CD4-positive, alpha-beta T cell treated with Interleukin-21 for 1 hour (primary cell): ENCODE measurements at regions not wholly inside any gene's neighbourhood (a gene's known extent, or its start where the extent isn't known, plus 50 kb on each side); places are given as distances from the start of the nearest gene placed in this dataset.

Source experiments
- DNase-seq: peaks from one replicate; pipeline ENCODE4 v3.0.0-alpha.2; 2020

DNA sequence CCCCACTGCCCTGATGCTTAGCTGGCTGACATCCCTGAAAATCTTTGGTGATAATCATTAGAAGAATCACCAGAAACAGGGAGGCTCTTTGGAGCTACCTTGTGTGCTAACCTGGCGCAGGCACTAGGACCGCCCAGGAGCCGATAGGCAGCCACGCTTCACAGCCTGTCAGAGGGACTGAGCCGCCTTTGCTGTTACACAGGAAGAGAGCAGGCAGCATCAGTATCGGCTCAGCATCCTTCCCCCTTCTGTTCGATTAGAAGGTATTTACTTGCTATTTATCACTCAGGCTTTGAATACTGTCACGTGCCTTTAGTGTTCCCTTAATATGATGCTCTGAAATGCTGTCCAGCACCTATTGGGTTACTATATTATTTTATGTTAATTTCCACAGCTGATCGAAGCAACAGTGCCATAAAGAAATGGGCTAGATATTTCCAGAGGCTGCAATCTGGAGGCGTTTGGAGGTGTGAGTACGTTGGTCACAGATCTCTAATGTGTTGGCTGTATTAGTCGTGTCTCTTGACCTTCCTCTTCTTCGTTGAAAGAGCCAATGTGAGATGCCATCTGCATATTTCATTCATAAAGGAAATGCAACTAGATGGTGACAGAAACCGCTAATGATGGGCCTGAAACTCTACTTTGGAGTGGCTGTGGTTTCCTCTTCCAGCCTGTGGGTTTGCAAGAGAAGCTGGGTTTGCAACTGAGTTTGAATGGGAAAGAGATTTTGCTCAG, 110.4 kb upstream of the RAB27B start:
- peak; percentile 40 for DNase-seq

DNA sequence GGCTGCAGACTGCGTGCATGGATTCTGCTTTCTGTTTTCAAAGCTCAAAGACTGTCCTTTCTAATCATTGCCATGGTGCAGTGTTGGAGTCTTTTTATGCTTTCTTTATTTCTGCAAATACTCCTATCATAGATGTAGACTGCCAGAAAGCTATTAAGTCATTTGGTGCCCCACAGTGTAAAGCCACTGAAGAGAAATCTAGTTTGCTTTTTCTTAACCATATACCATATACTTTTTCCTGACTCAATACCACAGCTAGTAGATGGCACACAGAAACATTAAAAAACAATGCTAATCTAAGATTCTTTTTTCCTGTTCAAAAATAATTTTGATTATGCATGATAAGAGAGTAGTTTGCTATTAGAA, 109.9 kb upstream of the RAB27B start:
- no peak for DNase-seq

DNA sequence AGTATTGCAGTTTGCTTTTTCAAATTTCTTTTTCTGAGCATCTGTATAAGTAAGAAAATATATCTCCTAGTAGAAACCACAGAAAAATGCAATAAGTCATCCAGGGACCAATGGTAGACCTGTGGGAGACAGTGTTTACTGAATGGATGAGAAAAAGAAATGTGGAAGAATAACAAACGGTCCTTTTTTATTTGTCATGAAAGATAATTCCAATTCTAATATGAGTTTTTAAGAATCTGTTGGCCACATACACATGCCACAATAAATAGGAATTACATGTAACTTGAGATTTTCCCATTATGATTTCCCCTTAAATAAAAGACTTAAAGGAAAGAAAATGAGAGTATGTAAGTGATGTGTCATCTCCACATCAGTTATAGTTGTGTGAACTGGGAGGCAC, 107.7 kb upstream of the RAB27B start:
- DNase-seq = no peak

DNA sequence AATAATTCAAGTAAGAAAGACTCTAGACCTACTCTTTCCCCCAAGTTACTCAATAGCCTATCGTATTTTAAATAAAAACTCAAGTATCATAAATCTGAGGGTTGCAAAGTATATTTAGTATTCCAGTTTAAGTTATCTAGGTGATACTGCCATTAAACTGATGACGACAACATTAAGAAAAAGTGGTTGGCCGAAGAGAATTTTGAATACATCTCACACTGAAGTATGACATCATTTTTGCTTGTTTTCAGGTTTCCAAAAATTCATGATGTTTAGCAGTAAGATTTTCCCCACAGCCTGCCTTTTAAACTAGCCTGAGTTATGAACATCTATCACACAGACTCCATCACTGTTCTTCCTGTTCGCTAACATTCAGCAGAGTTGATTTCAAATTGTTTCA, 102.1 kb upstream of the RAB27B start:
- DNase-seq = no peak

DNA sequence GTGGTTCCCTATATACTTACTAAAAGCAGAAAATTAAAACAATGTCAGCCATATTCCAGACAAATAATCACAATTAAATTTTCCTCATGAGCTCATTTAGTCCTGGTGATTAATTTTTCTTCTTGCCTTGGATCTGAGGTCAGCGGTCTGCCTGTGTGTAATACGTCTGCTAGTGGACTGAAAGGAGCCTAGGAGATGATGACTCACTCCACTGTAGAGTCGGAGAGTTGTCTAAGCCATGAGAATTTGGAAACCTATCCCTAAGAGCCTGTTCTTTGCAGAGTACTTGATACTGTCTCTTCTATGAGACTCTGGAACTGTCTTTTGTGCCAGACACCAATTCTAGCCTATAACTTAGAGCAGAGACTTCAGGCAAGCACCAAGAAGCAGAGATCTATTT, 94.2 kb upstream of the RAB27B start:
- DNase-seq = no peak

DNA sequence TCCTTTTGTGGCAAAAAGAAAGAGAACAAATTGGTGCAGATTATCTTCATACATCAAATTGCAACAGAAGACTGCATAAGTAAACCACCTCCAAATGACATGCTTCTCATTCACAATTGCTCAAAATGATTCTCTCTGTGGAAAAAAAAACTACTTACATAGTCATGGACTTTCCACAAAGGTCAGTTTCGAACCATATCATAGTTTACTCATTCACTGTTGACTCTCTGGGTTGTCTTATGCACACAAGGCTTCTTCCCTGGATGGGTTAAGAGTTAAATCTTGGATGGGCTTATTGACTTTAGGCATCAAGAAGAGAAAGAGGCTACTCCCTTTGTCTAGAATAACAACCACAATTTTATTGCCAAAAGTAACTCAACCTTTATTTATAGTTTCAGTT, 91.3 kb upstream of the RAB27B start:
- DNase-seq = no peak

DNA sequence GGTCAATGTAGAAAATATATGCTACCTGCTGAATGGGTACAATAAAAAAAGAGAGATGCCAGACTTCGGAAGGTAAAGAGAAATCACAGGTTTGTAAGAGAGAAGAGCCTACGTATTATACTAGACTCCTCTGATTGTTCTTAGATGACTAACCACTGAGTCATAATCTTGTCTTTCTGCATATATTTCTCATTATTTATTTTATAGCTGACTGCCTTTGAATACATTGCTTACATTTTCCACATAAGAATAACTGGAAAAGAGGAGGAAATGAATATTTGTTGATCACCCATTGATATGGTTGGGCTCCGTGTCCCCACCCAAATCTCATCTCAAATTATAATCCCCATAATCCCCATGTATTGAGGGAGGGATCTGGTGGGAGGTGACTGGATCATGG, 90.3 kb upstream of the RAB27B start:
- no peak for DNase-seq

DNA sequence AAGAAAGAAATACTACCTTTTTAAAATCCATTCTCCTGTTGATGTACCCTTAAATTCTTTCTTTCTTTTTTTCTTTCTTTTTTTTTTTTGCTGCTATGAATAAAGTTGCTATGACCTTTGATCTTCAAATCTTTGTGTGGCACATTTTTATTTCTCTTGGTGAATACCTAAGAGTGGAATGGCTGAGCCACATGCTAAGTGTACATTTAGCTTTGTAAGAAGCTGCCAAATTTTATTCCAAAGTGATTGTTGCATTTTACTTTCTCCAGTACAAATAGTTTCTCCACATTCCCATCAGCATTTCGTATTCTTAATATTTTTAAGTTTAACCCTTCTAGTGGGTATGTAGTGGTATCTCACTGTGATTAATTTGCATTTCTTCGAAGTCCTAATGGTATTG, 88.8 kb upstream of the RAB27B start:
- DNase-seq = no peak

DNA sequence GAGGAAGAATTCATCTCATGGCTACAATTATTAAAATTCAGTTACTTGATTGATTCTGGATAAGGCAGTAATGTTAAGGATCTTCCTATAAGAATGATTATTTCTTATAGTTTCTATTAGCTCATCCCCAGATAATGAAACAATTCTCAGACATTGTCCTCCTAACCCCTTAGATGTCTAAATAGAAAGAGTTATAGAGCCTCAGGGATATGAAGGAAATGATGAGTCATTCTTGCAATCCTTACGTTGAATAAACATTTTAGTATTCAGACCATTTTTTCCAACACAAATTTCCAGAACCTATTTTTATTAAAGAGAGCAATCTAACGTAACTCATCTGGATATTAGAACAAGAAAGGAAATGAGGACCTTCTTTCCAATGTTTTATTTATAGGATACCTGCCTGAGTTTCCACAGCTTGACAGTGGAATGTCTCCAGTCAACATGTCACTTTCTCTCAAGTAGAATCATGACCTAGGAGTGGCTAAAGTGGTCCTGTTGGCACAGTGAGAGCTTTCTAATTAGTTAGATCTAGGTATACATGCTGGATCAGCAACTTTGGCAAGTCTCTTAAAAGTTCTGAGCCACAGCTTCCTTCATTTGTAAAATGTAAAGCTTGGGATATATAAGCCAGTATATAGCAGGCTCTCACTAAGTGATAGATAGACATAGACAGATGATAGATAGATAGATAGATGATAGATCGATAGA, 88.0 kb upstream of the RAB27B start:
- DNase-seq = no peak

DNA sequence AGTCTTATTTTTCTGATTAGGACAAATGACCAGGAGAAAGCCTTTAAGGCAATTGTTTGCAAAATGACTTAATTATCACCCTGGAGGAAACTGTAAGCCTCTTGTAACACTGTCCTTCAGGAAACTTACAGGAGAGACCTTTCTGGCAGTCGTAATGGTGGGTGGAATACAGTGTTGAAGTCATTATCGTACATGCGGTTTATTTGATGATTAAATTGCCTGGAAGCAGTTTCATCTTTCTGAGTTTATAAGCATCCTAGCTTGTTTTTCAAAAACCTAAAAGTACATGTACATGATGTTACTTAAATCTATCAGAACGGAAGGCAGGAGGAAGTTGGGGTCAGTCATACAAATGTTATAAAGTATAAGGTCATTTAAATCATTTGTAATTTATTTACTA, 86.2 kb upstream of the RAB27B start:
- DNase-seq = no peak

DNA sequence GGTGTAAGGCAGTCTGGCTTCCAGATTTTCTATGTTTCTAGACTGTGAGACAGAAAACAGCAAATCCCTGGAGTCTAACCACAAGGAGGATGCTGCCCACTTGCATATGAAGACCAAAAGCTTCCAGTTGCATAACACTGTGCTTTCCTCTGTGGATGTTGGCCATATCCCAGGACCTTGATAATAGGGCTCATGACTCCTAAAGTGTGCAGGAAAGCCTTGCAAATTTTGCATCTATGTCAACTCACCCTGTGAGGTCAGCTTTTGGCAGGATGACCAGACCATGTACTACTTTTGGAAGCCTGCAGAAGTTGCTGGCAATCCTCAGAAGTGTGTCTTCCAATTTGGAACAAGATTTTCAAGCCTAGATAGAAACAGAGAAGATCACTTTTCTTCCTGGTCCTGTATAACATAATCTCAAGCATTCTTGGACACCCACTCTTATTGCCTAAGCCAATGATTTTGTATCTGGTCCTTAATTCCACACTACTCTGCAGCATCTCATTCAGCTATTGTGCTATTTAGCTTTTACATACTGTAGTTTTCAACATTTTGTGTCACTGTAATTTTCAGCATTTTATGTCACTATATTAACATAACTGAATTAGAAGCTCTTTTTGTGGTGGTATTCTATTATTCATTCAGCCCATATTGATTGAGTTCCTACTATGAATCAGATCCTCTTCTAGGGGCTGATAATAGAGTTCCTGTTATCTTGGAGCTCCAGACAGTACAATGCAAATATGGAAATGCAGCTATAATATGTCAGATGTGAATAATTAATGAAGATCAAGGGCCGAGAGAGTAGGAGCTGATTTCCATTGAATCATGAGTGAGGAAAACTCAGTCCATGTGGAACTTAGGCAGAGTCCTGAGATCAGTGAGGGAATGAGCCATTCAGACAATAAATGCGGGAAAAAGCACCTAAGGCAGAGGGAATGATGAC, 85.3 kb upstream of the RAB27B start:
- no peak for DNase-seq

DNA sequence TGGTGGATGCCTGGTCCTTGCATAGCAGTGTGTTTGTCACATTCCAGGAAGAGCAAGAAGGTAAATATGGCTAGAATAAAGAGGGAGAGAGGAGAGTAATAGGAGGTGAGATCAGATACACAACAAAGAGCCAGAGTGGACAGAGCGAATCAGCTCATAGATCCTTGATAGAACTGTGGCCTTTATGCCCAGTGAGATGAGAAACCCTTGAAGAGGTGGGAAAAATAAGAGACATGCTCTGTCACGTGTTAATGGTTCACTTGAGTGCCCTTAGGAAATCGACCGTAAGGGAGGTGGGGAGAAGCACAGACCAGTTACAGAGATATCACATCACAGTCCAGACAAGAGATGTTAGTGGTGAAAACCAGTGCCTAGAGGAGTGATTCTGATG, 84.7 kb upstream of the RAB27B start:
- no peak for DNase-seq

DNA sequence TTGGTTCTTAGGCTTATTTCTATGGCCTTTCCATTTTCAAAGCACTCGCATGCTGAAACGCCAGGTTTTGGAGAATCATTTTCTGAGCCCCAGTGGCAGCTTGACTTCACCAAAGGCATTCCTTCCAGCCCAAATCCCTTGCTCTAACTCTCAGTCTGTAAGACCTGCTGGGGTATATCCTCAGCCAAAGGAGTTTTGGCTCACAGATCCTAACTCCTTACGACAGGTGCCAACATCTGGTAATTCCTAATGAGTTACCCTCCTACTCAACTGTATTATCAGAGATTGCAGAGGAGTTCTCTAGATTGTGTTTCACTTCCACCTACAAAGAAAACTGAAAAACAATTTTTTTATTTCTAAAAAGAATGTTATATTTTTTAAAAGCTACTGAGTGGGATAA, 79.0 kb upstream of the RAB27B start:
- no peak for DNase-seq

DNA sequence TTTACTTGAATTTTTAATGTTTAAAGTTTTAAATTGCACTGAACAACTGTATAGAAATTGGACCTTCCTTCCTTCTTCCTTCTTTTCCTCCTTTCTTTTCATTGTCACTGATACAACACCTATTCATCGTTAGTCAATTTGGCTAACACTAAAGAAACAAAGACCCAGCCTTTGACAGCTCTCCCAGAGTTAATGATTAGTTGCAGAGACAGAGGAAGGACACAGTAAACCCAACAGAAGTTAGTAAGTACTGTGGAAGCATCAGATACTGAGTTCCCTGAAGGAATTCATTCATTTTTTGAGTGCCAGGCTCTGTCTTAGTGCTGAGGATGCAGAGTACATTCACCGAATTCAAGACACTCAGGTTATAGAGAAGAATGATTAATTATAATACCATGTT, 77.9 kb upstream of the RAB27B start:
- DNase-seq = no peak

DNA sequence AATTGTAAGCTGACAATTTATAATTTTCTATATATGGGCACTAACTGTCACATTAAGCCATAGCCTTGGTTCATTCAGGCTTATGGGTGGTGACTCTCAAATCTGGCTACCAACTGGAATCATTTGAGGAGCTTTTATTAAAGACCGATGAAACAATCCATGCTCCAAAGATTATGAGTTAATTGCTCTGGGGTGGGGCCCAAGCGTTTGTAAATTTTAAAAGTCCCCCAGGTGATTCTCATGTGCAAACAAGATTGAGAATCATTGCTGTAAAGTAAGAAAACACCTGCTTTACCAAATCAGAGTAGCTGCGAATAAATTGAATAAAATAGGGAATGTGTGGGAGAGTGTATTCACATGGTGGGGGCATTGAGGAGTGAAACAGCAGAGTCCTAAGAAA, 76.1 kb upstream of the RAB27B start:
- DNase-seq = no peak

DNA sequence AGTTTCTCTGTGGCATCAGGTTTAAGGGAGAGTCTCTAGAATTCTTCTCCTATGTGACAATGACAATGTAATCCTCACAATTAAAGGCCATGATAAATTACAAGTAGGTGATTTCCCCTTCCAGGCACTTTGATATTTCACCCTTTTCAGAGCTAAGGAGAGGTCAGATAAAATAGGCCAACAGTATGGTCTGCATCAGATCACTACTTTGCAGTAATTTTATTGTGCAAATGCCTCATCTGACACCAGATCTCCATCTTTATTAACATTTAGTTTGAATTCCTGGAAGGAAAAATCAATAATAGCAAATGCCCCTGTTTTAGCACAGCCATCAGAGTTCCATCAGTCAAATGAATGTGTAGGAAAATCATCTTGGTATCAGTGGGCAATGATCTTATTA, 72.8 kb upstream of the RAB27B start:
- DNase-seq = no peak

DNA sequence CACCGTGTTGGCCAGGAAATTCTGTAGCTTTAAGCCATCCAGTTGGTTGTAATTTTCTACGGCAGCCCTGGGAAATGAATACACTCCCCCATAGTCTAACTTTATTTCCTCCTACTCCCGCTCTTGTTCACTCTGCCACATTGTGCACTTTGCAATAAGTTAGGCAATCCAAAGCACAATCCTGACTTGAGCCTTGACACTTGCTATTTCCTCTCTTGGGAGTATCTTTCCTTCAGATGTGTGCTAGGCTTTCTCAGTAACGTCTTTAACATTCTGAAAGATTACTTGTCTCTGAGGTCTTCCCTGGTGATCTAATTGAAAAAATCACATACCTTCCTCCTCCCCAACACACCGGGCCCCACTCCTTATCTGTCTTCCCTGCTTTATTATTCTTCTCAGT, 65.9 kb upstream of the RAB27B start:
- DNase-seq = no peak

DNA sequence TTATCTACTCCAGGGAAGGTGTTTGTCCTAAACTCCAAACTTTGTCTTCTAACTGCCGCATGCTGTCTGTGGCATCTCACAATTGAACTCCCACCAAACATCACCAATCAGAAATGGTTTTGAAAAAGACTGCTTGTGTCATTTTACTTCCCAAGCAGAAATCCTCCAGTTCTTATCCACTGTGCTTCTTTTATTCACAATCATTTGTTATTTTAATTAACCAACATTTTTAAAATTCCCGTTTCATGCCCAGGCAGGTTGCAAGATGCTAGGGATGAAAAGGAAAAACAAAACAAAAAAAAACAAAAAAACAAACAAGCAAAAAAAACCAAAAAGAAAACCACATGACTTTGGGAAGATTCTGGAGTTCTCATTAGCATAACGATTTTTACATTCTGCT, 63.5 kb upstream of the RAB27B start:
- no peak for DNase-seq

DNA sequence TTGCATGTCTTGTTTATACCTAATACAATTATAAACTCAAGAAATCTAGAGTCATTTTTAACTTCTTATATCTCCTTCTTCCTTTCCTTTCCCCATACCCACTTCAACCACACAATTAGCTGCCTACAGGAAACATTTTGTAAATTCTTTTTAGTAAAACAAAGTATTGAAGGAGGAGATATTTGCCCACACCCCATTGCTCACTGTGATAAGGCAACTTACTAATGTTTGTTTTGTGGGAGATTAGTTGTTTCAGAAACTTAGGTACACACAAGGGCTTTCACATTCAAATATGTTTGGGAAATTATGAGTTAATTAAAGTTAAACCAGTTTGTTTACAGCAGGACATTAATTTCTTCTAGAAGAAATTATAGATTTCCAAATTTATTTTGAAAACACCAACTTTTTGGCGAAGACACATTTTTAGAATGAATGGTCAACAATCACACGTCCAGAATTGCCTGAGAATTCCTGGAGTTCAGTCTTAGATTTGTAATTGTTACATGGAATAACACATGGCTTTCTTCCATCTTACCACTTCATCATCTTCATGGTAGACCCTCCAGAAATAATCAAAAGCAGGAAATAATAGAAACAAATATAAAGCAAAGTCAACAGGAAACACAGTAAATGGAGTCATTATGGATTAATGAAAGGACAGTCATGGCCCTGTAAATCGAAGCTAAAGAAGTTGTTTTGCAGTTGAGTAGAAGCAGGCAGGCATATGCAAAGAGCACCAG, 62.5 kb upstream of the RAB27B start:
- no peak for DNase-seq

DNA sequence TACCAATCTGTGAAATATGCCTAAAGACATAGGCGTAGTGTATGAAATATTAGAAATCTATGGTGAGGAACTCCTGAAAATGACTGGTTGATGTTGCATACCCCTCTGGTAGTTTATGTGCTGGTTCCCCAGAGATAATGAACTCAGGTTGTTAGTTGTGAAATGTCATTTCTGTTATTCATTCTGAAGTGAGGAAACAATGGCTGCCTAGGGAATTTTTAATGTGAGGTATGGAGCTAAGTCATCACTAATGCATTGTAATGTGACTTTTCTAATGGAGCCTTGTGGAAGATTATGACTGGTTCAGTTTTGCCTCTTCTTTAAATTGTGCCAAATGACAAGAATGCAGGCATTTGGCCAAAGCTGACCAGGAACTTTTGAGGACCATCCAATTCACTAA, 61.6 kb upstream of the RAB27B start:
- DNase-seq = no peak

DNA sequence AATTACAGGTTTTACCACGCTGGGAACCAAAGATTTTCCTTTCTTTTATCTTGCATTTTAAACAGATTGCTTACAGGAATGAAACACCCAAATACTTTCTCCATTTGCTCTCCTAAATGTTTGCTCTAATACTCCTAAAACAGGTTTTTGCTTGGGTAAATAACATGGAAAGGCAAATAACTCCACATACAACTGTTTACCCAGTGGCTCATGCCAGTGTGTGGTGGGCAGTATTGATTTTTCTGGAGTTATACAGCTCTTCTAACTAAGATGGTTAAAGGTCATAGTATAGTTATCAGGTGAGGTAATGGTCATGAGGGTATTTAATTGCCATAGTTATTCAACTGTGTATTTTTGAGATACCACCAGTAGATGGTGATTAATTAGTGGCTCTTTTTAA, 61.2 kb upstream of the RAB27B start:
- DNase-seq = no peak

DNA sequence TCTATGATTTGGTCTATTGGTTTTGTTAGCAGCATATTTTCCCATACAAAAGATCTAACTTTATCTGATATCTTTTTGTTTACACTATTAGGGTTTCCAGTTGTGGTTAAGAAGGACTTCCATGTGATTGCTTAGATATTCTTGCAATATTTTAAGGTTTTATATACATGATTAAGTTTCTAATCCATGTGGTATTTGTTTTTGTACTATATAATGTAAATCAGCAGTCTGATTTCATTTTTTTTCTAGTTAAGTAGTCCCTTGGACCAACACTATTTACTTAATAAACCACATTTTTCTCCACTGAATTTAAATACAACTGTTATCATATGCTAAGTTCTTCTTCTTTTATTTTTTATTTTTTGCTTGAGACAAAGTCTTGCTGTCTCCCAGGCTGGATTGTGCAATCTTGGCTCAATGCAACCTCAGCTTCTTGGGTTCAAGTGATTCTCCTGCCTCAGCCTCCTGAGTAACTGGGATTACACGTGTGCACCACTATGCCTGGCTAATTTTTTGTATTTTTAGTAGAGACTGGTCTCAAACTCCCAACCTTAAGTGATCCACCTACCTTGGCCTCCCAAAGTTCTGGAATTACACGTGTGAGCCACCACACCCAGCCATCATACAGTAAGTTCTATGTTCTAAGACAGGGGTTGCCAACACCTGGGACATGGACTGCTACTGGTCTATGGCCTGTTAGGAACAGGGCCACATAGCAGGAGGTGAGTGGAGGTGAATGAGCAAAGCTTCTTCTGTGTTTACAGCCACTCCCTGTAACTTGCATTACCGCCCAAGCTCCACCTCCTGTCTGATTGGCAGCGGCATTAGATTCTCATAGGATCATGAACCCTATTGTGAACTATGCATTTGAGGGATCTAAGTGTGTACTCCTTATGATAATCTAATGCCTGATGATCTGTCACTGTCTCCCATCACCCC, 58.5 kb upstream of the RAB27B start:
- DNase-seq = no peak
